ENCODE measurements at regions not wholly inside any gene's neighbourhood (a gene's known extent, or its start where the extent isn't known, plus 50 kb on each side); places are given as distances from the start of the nearest gene placed in this dataset.

GRCh38 chr15:96264801-96265515 lies 65.5 kb upstream of the NR2F2 start:
- no peak for DNase-seq

GRCh38 chr15:96266456-96266855 lies 64.0 kb upstream of the NR2F2 start:
- DNase-seq = no peak

- DNase-seq = no peak
These were observed 63.0 kb upstream of the NR2F2 start for GRCh38 chr15:96267463-96267862.

- DNase-seq = no peak
These were observed 61.9 kb upstream of the NR2F2 start for GRCh38 chr15:96268442-96269204.

- no peak for DNase-seq
These were observed 59.8 kb upstream of the NR2F2 start for GRCh38 chr15:96270581-96271172.

- DNase-seq = no peak
These were observed 58.1 kb upstream of the NR2F2 start for GRCh38 chr15:96272427-96272826.

- no peak for DNase-seq
These were observed 57.0 kb upstream of the NR2F2 start for GRCh38 chr15:96273317-96274086.

GRCh38 chr15:96274087-96274440 lies 56.4 kb upstream of the NR2F2 start:
- DNase-seq = no peak

GRCh38 chr15:96274698-96275097 lies 55.8 kb upstream of the NR2F2 start:
- no peak for DNase-seq

- no peak for DNase-seq
These were observed 53.9 kb upstream of the NR2F2 start for GRCh38 chr15:96276438-96277210.

Measured in stimulated activated CD4-positive, alpha-beta T cell treated with anti-CD3 and anti-CD28 coated beads, Interleukin-4, amount 100 ng/mL, for 4 hours (primary cell).